ENCODE measurements at regions not wholly inside any gene's neighbourhood (a gene's known extent, or its start where the extent isn't known, plus 50 kb on each side); places are given as distances from the start of the nearest gene placed in this dataset.

- TF ChIP-seq CTCF (IDR thresholded peaks at IDR 0.05), result no peak
These were observed 54.9 kb upstream of the MYRIP start for GRCh38 chr3:39754549-39754948.

- no peak for TF ChIP-seq CTCF (IDR thresholded peaks at IDR 0.05)
These were observed 54.3 kb upstream of the MYRIP start for GRCh38 chr3:39755100-39755499.

GRCh38 chr3:39757307-39757706 is 52.1 kb upstream of the MYRIP start:
- no peak for TF ChIP-seq CTCF (IDR thresholded peaks at IDR 0.05)

Measured in LNCAP (cell line).